Tibial nerve (tissue), 3 donors: ENCODE measurements at regions not wholly inside any gene's neighbourhood (a gene's known extent, or its start where the extent isn't known, plus 50 kb on each side); places are given as distances from the start of the nearest gene placed in this dataset.

ENCODE experiments used
- POLR2A ChIP-seq, 2 donors: fragments of 450-650 bp; IDR thresholded peaks; one replicate each; pipeline ENCODE4 v1.6.1; 2017; ENCODE audit warnings: antibody characterized with exemption in 2 of 2, mild to moderate bottlenecking in 2 of 2, moderate library complexity in 2 of 2
- TF ChIP-seq, protein P1 (sequence below), 5 experiments: fragments of 200-600 bp in 3 of 5; fragments of 450-650 bp in 2 of 5; sonication (generic) in 3 of 5; IDR thresholded peaks; one replicate each; pipeline ENCODE4 v1.5.1; 2016 to 2019; ENCODE audit warnings: antibody characterized with exemption in 5 of 5, mild to moderate bottlenecking in 3 of 5, moderate library complexity in 2 of 5

DNA sequence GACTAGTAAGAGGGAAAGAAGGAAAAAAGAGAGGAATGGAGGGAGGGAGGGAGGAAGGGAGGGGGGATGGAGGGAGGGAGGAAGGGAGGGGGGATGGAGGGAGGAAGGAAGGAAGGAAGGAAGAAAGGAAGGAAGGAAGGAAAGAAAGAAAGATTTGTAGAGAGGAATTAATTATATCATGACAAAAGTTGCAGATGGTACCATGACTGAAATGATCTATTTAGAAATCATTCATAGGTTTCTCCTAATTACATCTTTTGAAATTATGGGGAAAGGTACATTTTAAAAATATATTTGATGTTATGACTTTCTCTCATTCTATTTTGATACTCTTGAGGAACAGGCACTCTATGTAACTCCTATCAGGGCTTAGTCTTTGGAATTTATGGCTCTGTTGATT is 236.2 kb upstream of the BTG1 start:
- TF ChIP-seq, protein P1, sequence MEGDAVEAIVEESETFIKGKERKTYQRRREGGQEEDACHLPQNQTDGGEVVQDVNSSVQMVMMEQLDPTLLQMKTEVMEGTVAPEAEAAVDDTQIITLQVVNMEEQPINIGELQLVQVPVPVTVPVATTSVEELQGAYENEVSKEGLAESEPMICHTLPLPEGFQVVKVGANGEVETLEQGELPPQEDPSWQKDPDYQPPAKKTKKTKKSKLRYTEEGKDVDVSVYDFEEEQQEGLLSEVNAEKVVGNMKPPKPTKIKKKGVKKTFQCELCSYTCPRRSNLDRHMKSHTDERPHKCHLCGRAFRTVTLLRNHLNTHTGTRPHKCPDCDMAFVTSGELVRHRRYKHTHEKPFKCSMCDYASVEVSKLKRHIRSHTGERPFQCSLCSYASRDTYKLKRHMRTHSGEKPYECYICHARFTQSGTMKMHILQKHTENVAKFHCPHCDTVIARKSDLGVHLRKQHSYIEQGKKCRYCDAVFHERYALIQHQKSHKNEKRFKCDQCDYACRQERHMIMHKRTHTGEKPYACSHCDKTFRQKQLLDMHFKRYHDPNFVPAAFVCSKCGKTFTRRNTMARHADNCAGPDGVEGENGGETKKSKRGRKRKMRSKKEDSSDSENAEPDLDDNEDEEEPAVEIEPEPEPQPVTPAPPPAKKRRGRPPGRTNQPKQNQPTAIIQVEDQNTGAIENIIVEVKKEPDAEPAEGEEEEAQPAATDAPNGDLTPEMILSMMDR (IDR thresholded peaks at IDR 0.05), result no peak
- no peak for TF ChIP-seq POLR2A (IDR thresholded peaks at IDR 0.05)
